ENCODE measurements at regions not wholly inside any gene's neighbourhood (a gene's known extent, or its start where the extent isn't known, plus 50 kb on each side); places are given as distances from the start of the nearest gene placed in this dataset.

GRCh38 chr5:5061836-5062235 lies 78.3 kb upstream of the ADAMTS16 start:
- no peak for DNase-seq (ENCODE audit: low spot score)

DNA sequence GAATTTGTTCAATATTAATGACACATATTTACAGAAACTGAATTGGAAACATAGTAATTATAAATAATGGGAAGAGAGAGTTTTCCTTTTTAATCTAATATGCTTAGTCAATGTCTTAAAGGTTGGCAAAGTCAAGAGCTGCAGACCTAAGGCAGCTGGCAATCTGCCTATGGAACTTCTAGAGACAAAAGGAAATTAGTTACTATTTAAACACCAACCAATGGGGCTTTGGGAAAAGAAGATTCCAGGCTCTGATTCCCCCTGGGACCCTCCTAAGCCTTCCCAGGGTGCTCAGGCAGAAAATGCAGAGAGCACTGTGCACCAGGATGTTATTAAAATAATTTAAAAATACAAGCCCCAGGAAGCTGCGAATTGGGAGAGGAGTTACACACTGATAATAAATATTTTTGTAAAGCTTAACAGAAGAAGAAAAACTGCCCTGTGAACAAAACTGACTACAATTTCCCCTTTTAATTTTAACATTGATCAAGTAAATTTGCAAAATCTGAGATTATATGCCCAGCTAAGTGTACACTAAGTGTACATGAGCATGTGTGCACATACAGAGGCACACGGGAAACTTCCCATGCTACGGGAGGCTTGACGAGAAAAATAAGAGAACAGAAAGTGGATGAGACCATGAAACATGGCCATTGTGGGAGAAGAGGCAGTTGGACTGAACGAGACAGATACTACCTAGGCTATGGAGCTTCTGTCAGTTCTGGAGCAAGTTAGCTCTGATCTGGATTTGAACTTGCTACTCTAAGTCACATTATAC lies 77.4 kb upstream of the ADAMTS16 start:
- no peak for DNase-seq (ENCODE audit: low spot score)

GRCh38 chr5:5063533-5063953 lies 76.6 kb upstream of the ADAMTS16 start:
- DNase-seq (ENCODE audit: low spot score): no peak

GRCh38 chr5:5065472-5065871 lies 74.7 kb upstream of the ADAMTS16 start:
- DNase-seq (ENCODE audit: low spot score): no peak

GRCh38 chr5:5066276-5067186 lies 73.6 kb upstream of the ADAMTS16 start:
- DNase-seq (ENCODE audit: low spot score): no peak

DNA sequence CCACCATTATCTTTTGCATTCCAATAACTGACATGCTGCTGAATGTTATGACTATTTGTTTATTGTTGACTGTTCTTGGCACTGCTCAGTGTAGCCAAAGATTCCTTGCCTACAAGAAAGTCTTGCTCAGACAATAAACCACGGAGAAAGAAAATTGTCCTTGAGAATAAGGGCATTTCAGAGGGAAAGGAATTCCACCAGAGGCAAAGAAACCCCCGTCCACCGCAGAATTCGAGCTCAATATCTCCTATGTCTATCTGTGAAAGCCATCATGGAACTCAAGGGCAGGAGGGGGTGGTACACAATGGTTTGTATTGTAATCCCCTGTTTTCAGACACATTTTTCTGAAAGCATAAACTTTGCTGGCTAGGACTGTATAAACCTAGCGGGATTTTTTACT lies 70.3 kb upstream of the ADAMTS16 start:
- no peak for DNase-seq (ENCODE audit: low spot score)

DNA sequence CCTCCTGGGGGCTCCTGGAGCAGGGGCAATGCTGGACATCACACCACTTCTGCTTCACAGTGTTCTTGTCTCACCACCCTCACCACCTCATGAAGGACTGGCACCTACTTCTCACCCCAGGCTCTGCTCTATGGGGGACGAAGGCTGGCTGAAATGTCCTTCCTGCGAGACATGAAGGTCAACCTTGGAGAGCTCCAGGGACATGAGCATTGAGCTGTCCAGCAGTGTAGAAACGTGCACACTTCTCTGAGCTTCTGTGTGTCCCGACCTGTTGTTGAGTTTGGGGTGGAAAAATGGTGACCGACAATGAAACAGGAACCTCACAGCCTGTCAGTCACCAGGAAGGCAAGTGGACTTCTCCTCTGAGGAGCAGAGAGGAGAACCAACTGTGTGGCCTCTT lies 68.6 kb upstream of the ADAMTS16 start:
- DNase-seq (ENCODE audit: low spot score): no peak

GRCh38 chr5:5077236-5077635 lies 62.9 kb upstream of the ADAMTS16 start:
- no peak for DNase-seq (ENCODE audit: low spot score)

GRCh38 chr5:5078009-5078897 lies 61.9 kb upstream of the ADAMTS16 start:
- no peak for DNase-seq (ENCODE audit: low spot score)

- DNase-seq (ENCODE audit: low spot score): no peak
Observed at GRCh38 chr5:5079876-5080275, 60.3 kb upstream of the ADAMTS16 start.

GRCh38 chr5:5080790-5081189 lies 59.3 kb upstream of the ADAMTS16 start:
- no peak for DNase-seq (ENCODE audit: low spot score)

DNA sequence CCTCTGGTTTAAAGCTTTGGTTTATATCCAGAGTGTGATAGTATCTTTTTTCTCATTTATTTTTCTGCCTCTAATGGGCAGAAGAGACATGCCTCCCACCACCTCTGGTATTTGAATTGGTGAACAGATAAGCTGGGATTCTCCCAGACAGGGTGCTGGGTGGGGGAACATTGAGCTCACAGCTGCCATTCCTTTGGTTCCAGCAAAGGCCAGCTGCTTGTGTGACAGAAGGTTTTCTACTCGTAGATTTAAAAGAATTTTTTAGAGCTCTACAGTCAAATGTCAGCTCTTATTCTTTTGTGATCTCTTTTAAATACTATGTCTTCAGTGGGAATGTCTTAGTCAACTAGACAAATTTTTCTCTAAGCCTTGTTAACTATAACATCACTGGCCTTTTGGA lies 54.7 kb upstream of the ADAMTS16 start:
- no peak for DNase-seq (ENCODE audit: low spot score)

GRCh38 chr5:5089895-5090649 lies 50.1 kb upstream of the ADAMTS16 start:
- no peak for DNase-seq (ENCODE audit: low spot score)

All from pons (tissue), 1 donor.